ENCODE measurements at regions not wholly inside any gene's neighbourhood (a gene's known extent, or its start where the extent isn't known, plus 50 kb on each side); places are given as distances from the start of the nearest gene placed in this dataset.

- TF ChIP-seq CTCF (IDR thresholded peaks at IDR 0.05; ENCODE audit: extremely low read depth in 1 of 2, insufficient read depth in 1 of 2, low read depth in 1 of 2, low read length in 2 of 2) = no peak
- TF ChIP-seq FOS (IDR thresholded peaks at IDR 0.05; ENCODE audit: borderline replicate concordance, insufficient read depth, low read length) = no peak
These were observed 129.6 kb upstream of the DDX18 start for GRCh38 chr2:117684919-117685318.
